Suprapubic skin (tissue), 4 donors: ENCODE measurements at regions not wholly inside any gene's neighbourhood (a gene's known extent, or its start where the extent isn't known, plus 50 kb on each side); places are given as distances from the start of the nearest gene placed in this dataset.

Source experiments
- DNase-seq, 2 donors: peaks; one replicate each; pipeline ENCODE4 v3.0.0-alpha.2; 2019; ENCODE audit warnings: low spot score in 2 of 2
- H3K27ac ChIP-seq: fragments of 200-600 bp; sonication (generic); one replicate; pipeline ENCODE4 v1.5.1; 2019
- H3K27me3 ChIP-seq: fragments of 200-600 bp; sonication (generic); one replicate; pipeline ENCODE4 v1.5.1; 2019
- H3K36me3 ChIP-seq: fragments of 200-600 bp; sonication (generic); one replicate; pipeline ENCODE4 v1.5.1; 2019
- H3K4me1 ChIP-seq: fragments of 200-600 bp; sonication (generic); one replicate; pipeline ENCODE4 v1.5.1; 2019
- H3K4me3 ChIP-seq: fragments of 200-600 bp; sonication (generic); one replicate; pipeline ENCODE4 v1.5.1; 2019; ENCODE audit warnings: mild to moderate bottlenecking
- H3K9me3 ChIP-seq: fragments of 200-600 bp; sonication (generic); one replicate; pipeline ENCODE4 v1.5.1; 2019
- EP300 ChIP-seq: sonication (generic); formaldehyde crosslinking; IDR thresholded peaks from one replicate; pipeline ENCODE4 v1.6.1; 2017; ENCODE audit warnings: antibody characterized with exemption
- POLR2A ChIP-seq, 2 donors: fragments of 450-650 bp; IDR thresholded peaks; one replicate each; pipeline ENCODE4 v1.6.1; 2017; ENCODE audit warnings: antibody characterized with exemption in 2 of 2, mild to moderate bottlenecking in 2 of 2, moderate library complexity in 2 of 2
- POLR2AphosphoS5 ChIP-seq, 3 donors: sonication (generic); formaldehyde crosslinking; IDR thresholded peaks; one replicate each; pipeline ENCODE4 v1.6.1; 2017; ENCODE audit warnings: antibody characterized with exemption in 3 of 3
- WGBS: methylation state at CpG from one replicate; pipeline ENCODE4 v1.1.5; 2018; 5-methylcytosine and 5-hydroxymethylcytosine counted together
- TF ChIP-seq, protein P1 (sequence below), 2 donors: fragments of 200-600 bp in 1 of 2; fragments of 450-650 bp in 1 of 2; sonication (generic) in 1 of 2; IDR thresholded peaks; one replicate each; pipeline ENCODE4 v1.5.1; 2016 to 2019; ENCODE audit warnings: antibody characterized with exemption in 2 of 2, mild to moderate bottlenecking in 1 of 2, moderate library complexity in 1 of 2

DNA sequence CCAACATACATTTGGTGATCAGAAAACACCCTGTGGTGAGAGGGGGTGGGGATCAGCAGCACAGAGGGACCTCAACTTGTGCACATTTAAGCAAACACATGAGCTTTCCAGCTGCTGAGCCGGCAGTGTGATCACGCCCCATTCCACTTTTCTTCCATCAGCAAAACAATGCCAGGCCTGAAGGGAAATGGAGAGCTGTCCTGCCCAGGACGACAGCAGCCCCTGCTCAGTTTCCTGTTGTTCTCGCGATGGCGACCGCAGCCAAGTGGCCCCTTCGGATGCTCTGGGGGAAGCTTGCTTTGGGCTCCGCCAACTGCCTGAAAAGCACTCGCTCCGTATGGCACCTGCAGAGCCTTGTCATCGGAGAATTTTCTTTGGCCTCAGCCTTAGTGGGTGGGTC is 272.3 kb downstream of the FOXL1 start:
- Histone ChIP-seq H3K27me3 (peaks cover 21% of the 10 kb centered on the region), H3K9me3 (no peaks in the 10 kb centered on the region), H3K36me3 (no peaks in the 10 kb centered on the region), H3K27ac (no peak overlapping the region), H3K4me1 (peaks cover 4% of the 10 kb centered on the region), H3K4me3 (no peak overlapping the region)
- 66% methylated on average over 12 of the region's 12 CpGs for WGBS
- DNase-seq: no peak
- TF ChIP-seq EP300 (no peak), POLR2A (IDR thresholded peaks at IDR 0.05) (no peak), POLR2AphosphoS5 (IDR thresholded peaks at IDR 0.05) (no peak)
- TF ChIP-seq, protein P1, sequence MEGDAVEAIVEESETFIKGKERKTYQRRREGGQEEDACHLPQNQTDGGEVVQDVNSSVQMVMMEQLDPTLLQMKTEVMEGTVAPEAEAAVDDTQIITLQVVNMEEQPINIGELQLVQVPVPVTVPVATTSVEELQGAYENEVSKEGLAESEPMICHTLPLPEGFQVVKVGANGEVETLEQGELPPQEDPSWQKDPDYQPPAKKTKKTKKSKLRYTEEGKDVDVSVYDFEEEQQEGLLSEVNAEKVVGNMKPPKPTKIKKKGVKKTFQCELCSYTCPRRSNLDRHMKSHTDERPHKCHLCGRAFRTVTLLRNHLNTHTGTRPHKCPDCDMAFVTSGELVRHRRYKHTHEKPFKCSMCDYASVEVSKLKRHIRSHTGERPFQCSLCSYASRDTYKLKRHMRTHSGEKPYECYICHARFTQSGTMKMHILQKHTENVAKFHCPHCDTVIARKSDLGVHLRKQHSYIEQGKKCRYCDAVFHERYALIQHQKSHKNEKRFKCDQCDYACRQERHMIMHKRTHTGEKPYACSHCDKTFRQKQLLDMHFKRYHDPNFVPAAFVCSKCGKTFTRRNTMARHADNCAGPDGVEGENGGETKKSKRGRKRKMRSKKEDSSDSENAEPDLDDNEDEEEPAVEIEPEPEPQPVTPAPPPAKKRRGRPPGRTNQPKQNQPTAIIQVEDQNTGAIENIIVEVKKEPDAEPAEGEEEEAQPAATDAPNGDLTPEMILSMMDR (IDR thresholded peaks at IDR 0.05): no peak

DNA sequence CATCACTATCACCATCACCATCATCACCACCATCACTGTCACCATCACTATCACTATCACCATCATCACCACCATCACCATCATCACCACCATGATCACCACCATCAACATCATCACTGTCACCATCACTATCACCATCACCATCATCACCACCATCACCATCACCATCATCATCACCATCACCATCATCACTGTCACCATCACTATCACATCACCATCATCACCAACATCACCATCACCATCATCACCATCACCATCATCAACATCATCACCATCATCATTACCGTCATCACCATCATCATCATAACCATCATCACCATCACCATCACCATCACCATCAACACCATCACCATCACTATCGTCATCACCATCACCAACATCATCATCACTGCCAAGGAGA is 273.8 kb downstream of the FOXL1 start:
- peaks cover 4% of the 10 kb centered on the region for H3K4me1 ChIP-seq
- no peaks in the 10 kb centered on the region for H3K36me3 ChIP-seq
- no peak overlapping the region for H3K27ac ChIP-seq
- WGBS: 97% methylated on average over 2 of the region's 2 CpGs
- DNase-seq: no peak
- H3K4me3 ChIP-seq: no peak overlapping the region
- H3K9me3 ChIP-seq: no peaks in the 10 kb centered on the region
- peaks cover 30% of the 10 kb centered on the region for H3K27me3 ChIP-seq
- TF ChIP-seq POLR2A (IDR thresholded peaks at IDR 0.05) (no peak), EP300 (no peak), POLR2AphosphoS5 (IDR thresholded peaks at IDR 0.05) (no peak)
- TF ChIP-seq, protein P1 (IDR thresholded peaks at IDR 0.05): no peak

DNA sequence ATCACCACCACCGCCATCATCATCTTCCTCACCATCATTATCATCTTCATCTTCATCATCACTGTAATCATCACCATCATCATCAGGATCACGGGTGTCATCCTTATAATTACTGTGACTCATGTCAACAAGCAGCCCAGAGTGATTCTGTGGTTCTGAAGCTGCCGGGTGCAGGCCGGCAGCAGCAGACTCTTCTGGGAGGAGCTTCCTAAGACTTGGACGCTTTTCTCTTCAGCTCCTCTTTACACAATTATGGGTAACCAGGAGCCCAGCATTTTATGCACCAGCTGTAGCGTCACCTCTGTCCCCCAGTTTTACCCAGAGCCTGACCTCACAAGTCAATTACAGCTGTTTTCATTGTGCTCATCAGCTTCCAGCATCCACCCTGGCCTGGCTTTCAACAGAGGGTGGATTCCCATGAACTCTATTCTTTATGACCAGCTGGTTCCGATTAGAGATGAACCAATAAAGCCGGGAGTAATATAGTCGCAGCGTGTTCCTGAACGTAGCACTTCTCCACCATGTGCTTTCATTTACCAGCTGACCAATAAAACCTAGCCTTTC is 275.8 kb downstream of the FOXL1 start:
- DNase-seq: no peak
- H3K9me3 ChIP-seq: no peaks in the 10 kb centered on the region
- TF ChIP-seq EP300 (no peak), POLR2A (IDR thresholded peaks at IDR 0.05) (no peak), POLR2AphosphoS5 (IDR thresholded peaks at IDR 0.05) (no peak)
- TF ChIP-seq, protein P1 (IDR thresholded peaks at IDR 0.05): no peak
- H3K27me3 ChIP-seq: peaks cover 14% of the 10 kb centered on the region
- H3K4me1 ChIP-seq: peaks cover 4% of the 10 kb centered on the region
- H3K4me3 ChIP-seq: no peak overlapping the region
- WGBS: 63% methylated on average over 11 of the region's 11 CpGs
- H3K27ac ChIP-seq: no peak overlapping the region
- no peaks in the 10 kb centered on the region for H3K36me3 ChIP-seq

- TF ChIP-seq POLR2AphosphoS5 (IDR thresholded peaks at IDR 0.05) (no peak), EP300 (no peak), POLR2A (IDR thresholded peaks at IDR 0.05) (no peak)
- TF ChIP-seq, protein P1 (IDR thresholded peaks at IDR 0.05): no peak
- Histone ChIP-seq H3K4me1 (peaks cover 4% of the 10 kb centered on the region), H3K36me3 (no peaks in the 10 kb centered on the region), H3K27ac (no peak overlapping the region), H3K9me3 (no peaks in the 10 kb centered on the region), H3K27me3 (peaks cover 12% of the 10 kb centered on the region), H3K4me3 (no peak overlapping the region)
- DNase-seq: no peak
- WGBS: 53% methylated on average over 7 of the region's 7 CpGs
These were observed 276.4 kb downstream of the FOXL1 start for GRCh38 chr16:86854626-86855294.

DNA sequence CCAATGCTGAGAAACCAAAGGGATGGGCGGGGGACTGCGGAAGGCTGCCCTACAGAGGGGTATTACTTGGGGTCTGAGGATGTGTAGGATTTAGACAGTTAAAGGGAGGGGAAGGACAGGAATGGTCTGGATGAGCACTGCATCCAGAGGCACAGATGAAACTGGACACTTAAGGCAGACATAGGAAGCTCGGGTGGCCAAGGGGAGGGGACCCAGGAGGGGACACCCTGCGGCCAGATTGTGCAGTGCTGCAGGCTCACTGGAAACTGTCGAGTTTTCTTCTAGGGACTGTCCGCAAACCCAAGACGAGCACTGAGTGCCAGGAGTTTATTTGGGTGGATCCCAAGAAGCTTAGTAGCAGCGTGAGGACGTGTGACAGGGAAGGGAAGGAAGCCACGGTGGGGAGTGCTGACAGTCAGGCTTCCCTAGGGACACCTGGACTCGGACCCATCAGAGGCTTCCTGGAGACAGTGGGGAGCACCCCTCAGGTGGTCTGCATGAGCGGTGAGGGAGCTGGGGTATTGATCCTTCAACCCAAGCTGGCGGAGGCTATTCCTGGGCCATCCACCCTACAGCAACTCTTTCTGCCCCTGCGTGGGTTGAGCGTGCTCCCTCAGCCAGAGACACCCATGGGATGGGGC is 278.7 kb downstream of the FOXL1 start:
- Histone ChIP-seq H3K9me3 (no peaks in the 10 kb centered on the region), H3K4me3 (no peak overlapping the region), H3K4me1 (peaks cover 4% of the 10 kb centered on the region), H3K27ac (no peak overlapping the region), H3K27me3 (peaks cover 12% of the 10 kb centered on the region), H3K36me3 (no peaks in the 10 kb centered on the region)
- TF ChIP-seq POLR2AphosphoS5 (IDR thresholded peaks at IDR 0.05) (no peak), EP300 (no peak), POLR2A (IDR thresholded peaks at IDR 0.05) (no peak)
- TF ChIP-seq, protein P1 (IDR thresholded peaks at IDR 0.05): no peak
- DNase-seq: no peak
- 75% methylated on average over 14 of the region's 15 CpGs for WGBS
